ENCODE measurements at regions not wholly inside any gene's neighbourhood (a gene's known extent, or its start where the extent isn't known, plus 50 kb on each side); places are given as distances from the start of the nearest gene placed in this dataset.

GRCh38 chr1:83606416-83606955 lies 392.4 kb downstream of the TTLL7 start:
- no peak for TF ChIP-seq CTCF (conservative IDR thresholded peaks at IDR 0.05; ENCODE audit: low read depth, low read length)
- TF ChIP-seq RAD21 (IDR thresholded peaks at IDR 0.05; ENCODE audit: low read length), result no peak
- no peak for TF ChIP-seq BHLHE40 (IDR thresholded peaks at IDR 0.05; ENCODE audit: low read depth, low read length)
- TF ChIP-seq MXI1 (IDR thresholded peaks at IDR 0.05; ENCODE audit: borderline replicate concordance, low read depth, low read length), result no peak
- TF ChIP-seq POLR2A (IDR thresholded peaks at IDR 0.05; ENCODE audit: low read depth, low read length), result no peak
